Erythroblast (primary cell): ENCODE measurements at regions not wholly inside any gene's neighbourhood (a gene's known extent, or its start where the extent isn't known, plus 50 kb on each side); places are given as distances from the start of the nearest gene placed in this dataset.

Experiments used
- GATA1 ChIP-seq: IDR thresholded peaks from 2 replicates; pipeline ENCODE4 v1.6.1; 2011; ENCODE audit warnings: low read depth, mild to moderate bottlenecking, control low read depth, low read length, moderate library complexity
- POLR2A ChIP-seq: IDR thresholded peaks from 2 replicates; pipeline ENCODE4 v1.6.1; 2011; ENCODE audit warnings: mild to moderate bottlenecking, low read length

DNA sequence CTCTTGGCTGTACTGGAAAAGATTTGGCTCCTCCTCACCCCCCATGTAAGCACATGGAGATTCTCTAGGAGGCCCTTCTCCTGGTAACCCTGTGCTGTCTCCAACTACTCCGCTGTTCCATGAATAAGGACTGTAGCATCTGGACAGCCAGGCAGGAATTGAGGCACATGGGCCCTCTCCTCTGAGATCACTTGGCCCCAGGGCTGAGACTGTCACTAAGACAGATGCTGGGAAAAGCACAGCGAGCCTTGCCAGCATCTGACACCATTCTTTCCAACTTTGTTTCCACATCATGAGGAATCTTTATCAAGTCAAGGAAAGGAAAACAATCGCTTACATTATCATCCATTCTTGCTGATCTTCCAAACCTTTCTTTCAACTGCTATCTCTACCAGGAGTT, 222.6 kb upstream of the INTU start:
- no peak for TF ChIP-seq POLR2A
- no peak for TF ChIP-seq GATA1
